ENCODE measurements at regions not wholly inside any gene's neighbourhood (a gene's known extent, or its start where the extent isn't known, plus 50 kb on each side); places are given as distances from the start of the nearest gene placed in this dataset.

DNA sequence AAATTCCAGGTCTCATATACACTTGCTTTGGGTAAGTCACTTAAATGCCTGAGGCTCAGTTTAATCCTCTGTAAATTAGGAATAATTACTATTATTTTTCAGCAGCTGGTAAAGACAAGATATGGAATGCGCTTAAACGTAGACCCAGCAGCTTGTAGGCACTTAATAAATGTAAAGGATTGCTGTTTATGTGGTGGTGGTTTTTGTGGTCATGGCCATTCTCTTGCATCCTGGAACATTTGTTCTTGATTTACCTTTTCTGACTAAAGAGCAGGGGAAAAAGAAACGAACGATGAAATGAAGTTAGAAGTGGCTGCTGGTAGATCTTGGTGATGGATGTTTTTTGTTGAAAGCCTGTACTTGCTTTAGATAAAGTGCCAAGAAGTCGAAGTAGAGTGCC is 195.0 kb upstream of the FOXD3 start:
- H3K18ac ChIP-seq (ENCODE audit: low read length), result no peak overlapping the region
- H2BK5ac ChIP-seq (ENCODE audit: low read length), result no peak overlapping the region
- H3K23ac ChIP-seq (ENCODE audit: low read depth, low read length, poor library complexity), result no peak overlapping the region
- H3K14ac ChIP-seq (ENCODE audit: low read length), result no peak overlapping the region
- no peaks in the 10 kb centered on the region for H3K9me3 ChIP-seq (replicated peaks in 1 of 2; ENCODE audit: control insufficient read depth in 2 of 2, insufficient read depth in 1 of 2, low read depth in 1 of 2, low read length in 2 of 2)
- no peaks in the 10 kb centered on the region for H3K79me1 ChIP-seq (ENCODE audit: low read depth, low read length)
- H3K4me2 ChIP-seq (ENCODE audit: insufficient read depth, low read length, poor library complexity, severe bottlenecking), result no peak overlapping the region
- H2AK5ac ChIP-seq (ENCODE audit: low read depth, low read length), result no peak overlapping the region
- no peak overlapping the region for H4K91ac ChIP-seq (ENCODE audit: low read depth, low read length, poor library complexity)
- no peaks in the 10 kb centered on the region for H3K4me1 ChIP-seq (ENCODE audit: control insufficient read depth in 2 of 2, insufficient read depth in 1 of 2, low read depth in 1 of 2, low read length in 2 of 2)
- no peak overlapping the region for H2AFZ ChIP-seq (ENCODE audit: low read length)
- no peak overlapping the region for H3K4me3 ChIP-seq (ENCODE audit: low read length in 2 of 2)
- peaks cover 0 to 6% (median 0%) of the 10 kb centered on the region in 3 experiments for H3K27me3 ChIP-seq (ENCODE audit: control insufficient read depth in 3 of 3, insufficient read depth in 3 of 3, low read depth in 1 of 3, low read length in 3 of 3)
- no peak overlapping the region for H4K8ac ChIP-seq (ENCODE audit: low read depth, low read length)
- no peak overlapping the region for H3K27ac ChIP-seq (replicated peaks; ENCODE audit: low read length)
- H3K36me3 ChIP-seq (replicated peaks in 1 of 2; ENCODE audit: control insufficient read depth in 2 of 2, insufficient read depth in 2 of 2, low read length in 2 of 2), result no peaks in the 10 kb centered on the region
- WGBS, 2 donors (ENCODE audit: extremely low coverage in 2 of 2, insufficient read length in 2 of 2, insufficient replicate concordance in 1 of 2), result no CpG with 5 or more reads among the region's 5 CpGs
- no peak overlapping the region for H2BK120ac ChIP-seq (ENCODE audit: low read depth, low read length)
- no peak for DNase-seq (ENCODE audit: low spot score)
- no peak overlapping the region for H2BK12ac ChIP-seq (ENCODE audit: low read length)
- no peak overlapping the region for H3K4ac ChIP-seq (ENCODE audit: low read length)
- no peak overlapping the region for H2BK15ac ChIP-seq (ENCODE audit: low read length)
- H3K9ac ChIP-seq (ENCODE audit: low read depth, low read length, poor library complexity), result no peak overlapping the region

DNA sequence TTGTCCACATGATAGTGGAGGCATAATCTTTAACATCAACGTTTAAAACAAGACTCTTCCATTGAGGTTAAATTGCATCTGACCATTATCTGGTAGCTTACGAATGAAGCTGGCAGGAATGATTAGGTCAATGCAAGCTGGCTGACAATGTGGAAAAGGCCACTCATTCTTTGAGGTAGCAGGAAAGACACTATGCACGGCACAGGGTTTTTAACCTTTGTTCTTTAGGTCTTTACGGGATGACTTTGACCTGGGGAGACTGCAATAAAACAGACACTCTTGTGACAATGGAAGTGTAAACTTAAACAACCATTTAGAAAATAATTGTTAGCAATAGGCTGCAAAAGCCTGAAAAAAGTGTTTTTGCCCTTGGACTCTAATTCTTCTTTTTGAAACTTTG is 193.8 kb upstream of the FOXD3 start:
- no CpG with 5 or more reads among the region's 4 CpGs for WGBS, 2 donors (ENCODE audit: extremely low coverage in 2 of 2, insufficient read length in 2 of 2, insufficient replicate concordance in 1 of 2)
- Histone ChIP-seq H4K8ac (ENCODE audit: low read depth, low read length) (no peak overlapping the region), H2AFZ (ENCODE audit: low read length) (no peak overlapping the region), H3K9me3 (replicated peaks in 1 of 2; ENCODE audit: control insufficient read depth in 2 of 2, insufficient read depth in 1 of 2, low read depth in 1 of 2, low read length in 2 of 2) (no peaks in the 10 kb centered on the region), H2BK15ac (ENCODE audit: low read length) (no peak overlapping the region), H3K4me1 (ENCODE audit: control insufficient read depth in 2 of 2, insufficient read depth in 1 of 2, low read depth in 1 of 2, low read length in 2 of 2) (no peaks in the 10 kb centered on the region), H2BK120ac (ENCODE audit: low read depth, low read length) (no peak overlapping the region), H2BK12ac (ENCODE audit: low read length) (no peak overlapping the region), H3K79me1 (ENCODE audit: low read depth, low read length) (no peaks in the 10 kb centered on the region), H3K9ac (ENCODE audit: low read depth, low read length, poor library complexity) (no peak overlapping the region), H3K27me3 (ENCODE audit: control insufficient read depth in 3 of 3, insufficient read depth in 3 of 3, low read depth in 1 of 3, low read length in 3 of 3) (peaks cover 0 to 6% (median 0%) of the 10 kb centered on the region in 3 experiments), H4K91ac (ENCODE audit: low read depth, low read length, poor library complexity) (no peak overlapping the region), H3K4me3 (ENCODE audit: low read length in 2 of 2) (no peak overlapping the region), H3K4me2 (ENCODE audit: insufficient read depth, low read length, poor library complexity, severe bottlenecking) (no peak overlapping the region), H3K23ac (ENCODE audit: low read depth, low read length, poor library complexity) (no peak overlapping the region), H3K14ac (ENCODE audit: low read length) (no peak overlapping the region), H3K27ac (replicated peaks; ENCODE audit: low read length) (no peak overlapping the region), H2BK5ac (ENCODE audit: low read length) (no peak overlapping the region), H3K18ac (ENCODE audit: low read length) (no peak overlapping the region), H3K36me3 (replicated peaks in 1 of 2; ENCODE audit: control insufficient read depth in 2 of 2, insufficient read depth in 2 of 2, low read length in 2 of 2) (no peaks in the 10 kb centered on the region), H3K4ac (ENCODE audit: low read length) (no peak overlapping the region), H2AK5ac (ENCODE audit: low read depth, low read length) (no peak overlapping the region)
- DNase-seq (ENCODE audit: low spot score), result no peak

DNA sequence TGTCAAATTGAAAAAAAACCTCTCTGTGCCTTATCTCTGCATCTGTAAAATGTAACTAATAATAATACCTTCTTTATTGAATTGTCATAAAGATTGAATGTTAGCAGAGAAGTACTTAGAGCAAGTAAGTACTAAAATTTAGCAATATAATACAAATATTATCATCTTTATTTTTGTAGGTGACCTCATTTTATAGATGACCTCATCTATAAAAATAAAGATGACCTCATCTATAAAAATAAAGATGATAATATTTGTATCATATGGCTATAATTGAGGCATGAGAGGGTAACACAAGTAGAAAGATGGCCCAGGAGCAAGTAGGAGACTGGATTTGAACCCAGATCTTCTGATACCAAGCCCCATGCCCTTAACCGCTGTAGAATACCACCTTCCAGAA is 193.2 kb upstream of the FOXD3 start:
- no peak overlapping the region for H3K4me2 ChIP-seq (ENCODE audit: insufficient read depth, low read length, poor library complexity, severe bottlenecking)
- H3K14ac ChIP-seq (ENCODE audit: low read length), result no peak overlapping the region
- no peak overlapping the region for H2BK5ac ChIP-seq (ENCODE audit: low read length)
- WGBS, 2 donors (ENCODE audit: extremely low coverage in 2 of 2, insufficient read length in 2 of 2, insufficient replicate concordance in 1 of 2), result no CpG with 5 or more reads among the region's 1 CpG
- no peak overlapping the region for H3K27ac ChIP-seq (replicated peaks; ENCODE audit: low read length)
- no peak overlapping the region for H2BK15ac ChIP-seq (ENCODE audit: low read length)
- H4K91ac ChIP-seq (ENCODE audit: low read depth, low read length, poor library complexity), result no peak overlapping the region
- H3K36me3 ChIP-seq (replicated peaks in 1 of 2; ENCODE audit: control insufficient read depth in 2 of 2, insufficient read depth in 2 of 2, low read length in 2 of 2), result no peaks in the 10 kb centered on the region
- H3K4ac ChIP-seq (ENCODE audit: low read length), result no peak overlapping the region
- H2AFZ ChIP-seq (ENCODE audit: low read length), result no peak overlapping the region
- no peak overlapping the region for H2BK120ac ChIP-seq (ENCODE audit: low read depth, low read length)
- DNase-seq (ENCODE audit: low spot score), result no peak
- no peaks in the 10 kb centered on the region for H3K4me1 ChIP-seq (ENCODE audit: control insufficient read depth in 2 of 2, insufficient read depth in 1 of 2, low read depth in 1 of 2, low read length in 2 of 2)
- H3K27me3 ChIP-seq (ENCODE audit: control insufficient read depth in 3 of 3, insufficient read depth in 3 of 3, low read depth in 1 of 3, low read length in 3 of 3), result peaks cover 0 to 8% (median 0%) of the 10 kb centered on the region in 3 experiments
- H3K79me1 ChIP-seq (ENCODE audit: low read depth, low read length), result no peaks in the 10 kb centered on the region
- no peak overlapping the region for H2BK12ac ChIP-seq (ENCODE audit: low read length)
- H3K18ac ChIP-seq (ENCODE audit: low read length), result no peak overlapping the region
- H4K8ac ChIP-seq (ENCODE audit: low read depth, low read length), result no peak overlapping the region
- H3K23ac ChIP-seq (ENCODE audit: low read depth, low read length, poor library complexity), result no peak overlapping the region
- H3K9ac ChIP-seq (ENCODE audit: low read depth, low read length, poor library complexity), result no peak overlapping the region
- no peak overlapping the region for H3K4me3 ChIP-seq (ENCODE audit: low read length in 2 of 2)
- H3K9me3 ChIP-seq (replicated peaks in 1 of 2; ENCODE audit: control insufficient read depth in 2 of 2, insufficient read depth in 1 of 2, low read depth in 1 of 2, low read length in 2 of 2), result no peaks in the 10 kb centered on the region
- H2AK5ac ChIP-seq (ENCODE audit: low read depth, low read length), result no peak overlapping the region

DNA sequence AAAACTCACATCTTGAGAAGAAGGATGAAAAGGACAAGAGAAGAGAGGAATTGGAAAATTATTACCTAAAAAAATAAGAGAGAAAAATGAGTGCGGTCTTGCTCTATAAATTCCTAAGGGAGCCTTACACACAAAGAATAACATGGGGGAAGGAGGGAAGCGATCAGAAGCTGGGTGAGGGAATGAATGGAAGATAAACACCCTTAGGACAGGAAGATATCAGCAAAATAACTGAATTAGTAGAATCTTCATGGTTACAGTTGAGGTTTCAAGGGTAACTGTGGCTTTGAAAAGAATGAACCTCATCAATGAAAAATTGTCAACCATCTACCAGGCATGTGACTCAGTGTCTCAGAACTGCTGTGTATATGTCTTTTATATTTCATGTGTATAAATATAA is 192.5 kb upstream of the FOXD3 start:
- WGBS, 2 donors (ENCODE audit: extremely low coverage in 2 of 2, insufficient read length in 2 of 2, insufficient replicate concordance in 1 of 2), result no CpG with 5 or more reads among the region's 2 CpGs
- no peak overlapping the region for H2BK12ac ChIP-seq (ENCODE audit: low read length)
- no peaks in the 10 kb centered on the region for H3K79me1 ChIP-seq (ENCODE audit: low read depth, low read length)
- H3K4me3 ChIP-seq (ENCODE audit: low read length in 2 of 2), result no peak overlapping the region
- no peak overlapping the region for H3K27ac ChIP-seq (replicated peaks; ENCODE audit: low read length)
- no peak overlapping the region for H3K23ac ChIP-seq (ENCODE audit: low read depth, low read length, poor library complexity)
- no peak overlapping the region for H3K9ac ChIP-seq (ENCODE audit: low read depth, low read length, poor library complexity)
- H3K14ac ChIP-seq (ENCODE audit: low read length), result no peak overlapping the region
- H3K9me3 ChIP-seq (replicated peaks in 1 of 2; ENCODE audit: control insufficient read depth in 2 of 2, insufficient read depth in 1 of 2, low read depth in 1 of 2, low read length in 2 of 2), result no peaks in the 10 kb centered on the region
- H2AFZ ChIP-seq (ENCODE audit: low read length), result no peak overlapping the region
- H3K18ac ChIP-seq (ENCODE audit: low read length), result no peak overlapping the region
- H3K36me3 ChIP-seq (replicated peaks in 1 of 2; ENCODE audit: control insufficient read depth in 2 of 2, insufficient read depth in 2 of 2, low read length in 2 of 2), result no peaks in the 10 kb centered on the region
- H3K4me2 ChIP-seq (ENCODE audit: insufficient read depth, low read length, poor library complexity, severe bottlenecking), result no peak overlapping the region
- H4K91ac ChIP-seq (ENCODE audit: low read depth, low read length, poor library complexity), result no peak overlapping the region
- H3K4ac ChIP-seq (ENCODE audit: low read length), result no peak overlapping the region
- H3K27me3 ChIP-seq (ENCODE audit: control insufficient read depth in 3 of 3, insufficient read depth in 3 of 3, low read depth in 1 of 3, low read length in 3 of 3), result peaks cover 0 to 10% (median 0%) of the 10 kb centered on the region in 3 experiments
- H3K4me1 ChIP-seq (ENCODE audit: control insufficient read depth in 2 of 2, insufficient read depth in 1 of 2, low read depth in 1 of 2, low read length in 2 of 2), result no peaks in the 10 kb centered on the region
- no peak overlapping the region for H2BK5ac ChIP-seq (ENCODE audit: low read length)
- H2AK5ac ChIP-seq (ENCODE audit: low read depth, low read length), result no peak overlapping the region
- H4K8ac ChIP-seq (ENCODE audit: low read depth, low read length), result no peak overlapping the region
- H2BK15ac ChIP-seq (ENCODE audit: low read length), result no peak overlapping the region
- no peak overlapping the region for H2BK120ac ChIP-seq (ENCODE audit: low read depth, low read length)
- no peak for DNase-seq (ENCODE audit: low spot score)

Data from neuronal stem cell (in vitro differentiated cells).